ENCODE measurements at regions not wholly inside any gene's neighbourhood (a gene's known extent, or its start where the extent isn't known, plus 50 kb on each side); places are given as distances from the start of the nearest gene placed in this dataset.
"Not testable (repeated sequence)": the region's sequence is repeated elsewhere in the genome, so short reads cannot be mapped to it uniquely, and the experiment has no call there.

GRCh38 chr7:112985377-112985987 is 101.1 kb downstream of the GPR85 start:
- in situ Hi-C loops (cut with MboI; ENCODE audit: low sequenced_read_pairs), result no loop called here

- in situ Hi-C loops (cut with MboI; ENCODE audit: low sequenced_read_pairs), result no loop called here
Measured at GRCh38 chr7:112982441-112983063, 104.1 kb downstream of the GPR85 start.

- in situ Hi-C loops (cut with MboI; ENCODE audit: low sequenced_read_pairs), result no loop called here
Measured at GRCh38 chr7:112981966-112982365, 104.7 kb downstream of the GPR85 start.

- in situ Hi-C loops (cut with MboI; ENCODE audit: low sequenced_read_pairs), result not testable (repeated sequence)
Measured at GRCh38 chr7:112979055-112979454, 107.6 kb downstream of the GPR85 start.

- in situ Hi-C loops (cut with MboI; ENCODE audit: low sequenced_read_pairs), result not testable (repeated sequence)
Measured at GRCh38 chr7:112977244-112977955, 109.2 kb downstream of the GPR85 start.

- in situ Hi-C loops (cut with MboI; ENCODE audit: low sequenced_read_pairs), result no loop called here
Measured at GRCh38 chr7:112970771-112971170, 115.9 kb downstream of the GPR85 start.

GRCh38 chr7:112969946-112970345 is 116.7 kb downstream of the GPR85 start:
- in situ Hi-C loops (cut with MboI; ENCODE audit: low sequenced_read_pairs), result no loop called here

- in situ Hi-C loops (cut with MboI; ENCODE audit: low sequenced_read_pairs), result no loop called here
Measured at GRCh38 chr7:112965506-112965905, 121.1 kb downstream of the GPR85 start.

GRCh38 chr7:112963634-112964033 is 123.0 kb downstream of the GPR85 start:
- in situ Hi-C loops (cut with MboI; ENCODE audit: low sequenced_read_pairs), result no loop called here

- in situ Hi-C loops (cut with MboI; ENCODE audit: low sequenced_read_pairs), result no loop called here
Measured at GRCh38 chr7:112962815-112963214, 123.8 kb downstream of the GPR85 start.

- in situ Hi-C loops (cut with MboI; ENCODE audit: low sequenced_read_pairs), result no loop called here
Measured at GRCh38 chr7:112959276-112959675, 127.4 kb downstream of the GPR85 start.

- in situ Hi-C loops (cut with MboI; ENCODE audit: low sequenced_read_pairs), result no loop called here
Measured at GRCh38 chr7:112958775-112959174, 127.9 kb downstream of the GPR85 start.

- in situ Hi-C loops (cut with MboI; ENCODE audit: low sequenced_read_pairs), result no loop called here
Measured at GRCh38 chr7:112957901-112958300, 128.7 kb downstream of the GPR85 start.

GRCh38 chr7:112953031-112953430 is 133.6 kb downstream of the GPR85 start:
- in situ Hi-C loops (cut with MboI; ENCODE audit: low sequenced_read_pairs), result not testable (repeated sequence)

- in situ Hi-C loops (cut with MboI; ENCODE audit: low sequenced_read_pairs), result no loop called here
Measured at GRCh38 chr7:112951070-112951469, 135.6 kb downstream of the GPR85 start.

- in situ Hi-C loops (cut with MboI; ENCODE audit: low sequenced_read_pairs), result not testable (repeated sequence)
Measured at GRCh38 chr7:112949682-112950081, 136.9 kb downstream of the GPR85 start.

- in situ Hi-C loops (cut with MboI; ENCODE audit: low sequenced_read_pairs), result no loop called here
Measured at GRCh38 chr7:112946350-112946749, 140.3 kb downstream of the GPR85 start.

GRCh38 chr7:112945046-112945445 is 141.6 kb downstream of the GPR85 start:
- in situ Hi-C loops (cut with MboI; ENCODE audit: low sequenced_read_pairs), result no loop called here

- in situ Hi-C loops (cut with MboI; ENCODE audit: low sequenced_read_pairs), result no loop called here
Measured at GRCh38 chr7:112942981-112943380, 143.6 kb downstream of the GPR85 start.

- in situ Hi-C loops (cut with MboI; ENCODE audit: low sequenced_read_pairs), result not testable (repeated sequence)
Measured at GRCh38 chr7:112942125-112942524, 144.5 kb downstream of the GPR85 start.

GRCh38 chr7:112940314-112940732 is 146.3 kb downstream of the GPR85 start:
- in situ Hi-C loops (cut with MboI; ENCODE audit: low sequenced_read_pairs), result no loop called here

All from HL-60/S4 treated with phorbol 12-myristate 13-acetate at 8.2 ng/mL for 4 days and 3 days (cell line).